CD4-positive, CD25-positive, alpha-beta regulatory T cell (primary cell): ENCODE measurements at regions not wholly inside any gene's neighbourhood (a gene's known extent, or its start where the extent isn't known, plus 50 kb on each side); places are given as distances from the start of the nearest gene placed in this dataset.
A peak's percentile ranks its signal among the peaks of the same experiment; 100 is the strongest.

ENCODE experiments used
- ATAC-seq, 2 donors: fragments of 150-1000 bp; cut with Tn5 transposase; one replicate each; pipeline ENCODE4 v1.10.0; 2021; ENCODE audit warnings: low read depth in 2 of 2, moderate number of reproducible peaks in 2 of 2, moderate library complexity in 1 of 2
- DNase-seq, 3 donors: peaks; one replicate each; pipeline versions ENCODE4 v3.0.0 to v3.0.0-alpha.2; 2012 to 2022; ENCODE audit warnings: mixed read lengths in 1 of 3
- H3K27ac ChIP-seq: one replicate; pipeline ENCODE4 v1.7.0; 2013; ENCODE audit warnings: mild to moderate bottlenecking, low read length; ENCODE audit not compliant: insufficient read depth, poor library complexity, severe bottlenecking
- H3K27me3 ChIP-seq: one replicate; pipeline ENCODE4 v1.7.0; 2013; ENCODE audit warnings: low read length; ENCODE audit not compliant: control insufficient read depth, insufficient read depth
- H3K36me3 ChIP-seq: one replicate; pipeline ENCODE4 v1.7.0; 2013; ENCODE audit warnings: mild to moderate bottlenecking, low read length, moderate library complexity; ENCODE audit not compliant: control insufficient read depth, insufficient read depth
- H3K4me1 ChIP-seq: 2 replicates; pipeline ENCODE4 v1.7.0; 2013; ENCODE audit warnings: mild to moderate bottlenecking, low read length; ENCODE audit not compliant: insufficient read depth, control insufficient read depth, poor library complexity, severe bottlenecking
- H3K4me3 ChIP-seq: one replicate; pipeline ENCODE4 v1.7.0; 2013; ENCODE audit warnings: low read depth, mild to moderate bottlenecking, low read length, moderate library complexity
- H3K9me3 ChIP-seq, 2 experiments: 1 replicate in 1 of 2; 2 replicates in 1 of 2; pipeline ENCODE4 v1.7.0; 2013; ENCODE audit warnings: low read length in 2 of 2, mild to moderate bottlenecking in 1 of 2, moderate library complexity in 1 of 2; ENCODE audit not compliant: control insufficient read depth in 2 of 2
- H3K27ac Mint-ChIP-seq, 3 donors: one replicate each; pipeline ENCODE4 v1.8.0; 2020 to 2022; ENCODE audit warnings: mild to moderate bottlenecking in 3 of 3, mixed read lengths in 3 of 3, moderate library complexity in 2 of 3
- H3K27me3 Mint-ChIP-seq: one replicate; pipeline ENCODE4 v1.8.0; 2022; ENCODE audit warnings: mild to moderate bottlenecking, mixed read lengths
- H3K36me3 Mint-ChIP-seq: one replicate; pipeline ENCODE4 v1.8.0; 2020; ENCODE audit warnings: mixed read lengths
- H3K4me1 Mint-ChIP-seq, 4 donors: one replicate each; pipeline ENCODE4 v1.8.0; 2020 to 2022; ENCODE audit warnings: mixed read lengths in 4 of 4, mild to moderate bottlenecking in 1 of 4
- H3K4me3 Mint-ChIP-seq, 4 donors: one replicate each; pipeline ENCODE4 v1.8.0; 2020 to 2022; ENCODE audit warnings: mild to moderate bottlenecking in 4 of 4, mixed read lengths in 4 of 4, moderate library complexity in 3 of 4
- H3K9me3 Mint-ChIP-seq, 7 donors: one replicate each; pipeline ENCODE4 v1.8.0; 2020 to 2022; ENCODE audit warnings: mixed read lengths in 7 of 7, mild to moderate bottlenecking in 3 of 7, moderate library complexity in 2 of 7

DNA sequence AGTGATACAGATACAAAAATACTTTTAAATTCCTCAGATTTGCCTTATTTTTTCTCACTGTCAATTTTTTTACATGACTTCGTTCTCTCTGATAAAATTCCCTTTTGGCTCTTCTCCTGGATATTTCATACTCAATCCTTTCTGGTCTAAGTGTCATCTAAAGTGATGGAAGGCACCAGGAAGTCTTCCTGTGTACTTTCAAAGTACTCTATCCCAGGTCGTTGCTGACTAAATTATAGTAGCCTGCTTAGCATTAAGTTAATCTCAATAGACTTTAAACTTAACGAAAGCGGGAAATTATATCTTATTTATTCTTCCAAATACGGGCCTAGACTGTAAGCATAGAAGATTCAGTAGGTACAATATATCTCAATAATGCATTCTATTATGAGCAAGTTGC is 67.8 kb downstream of the CASP12 start:
- H3K27me3 Mint-ChIP-seq: no peaks in the 10 kb centered on the region
- Histone ChIP-seq H3K4me1 (no peaks in the 10 kb centered on the region), H3K9me3 (no peaks in the 10 kb centered on the region), H3K4me3 (no peak overlapping the region), H3K27me3 (no peaks in the 10 kb centered on the region), H3K27ac (no peak overlapping the region), H3K36me3 (no peaks in the 10 kb centered on the region)
- peaks cover 0 to 3% (median 0%) of the 10 kb centered on the region in 7 donors for H3K9me3 Mint-ChIP-seq
- no peak overlapping the region for H3K27ac Mint-ChIP-seq
- no peaks in the 10 kb centered on the region for H3K36me3 Mint-ChIP-seq
- no peak overlapping the region for H3K4me3 Mint-ChIP-seq
- no peak for ATAC-seq
- peaks cover 0 to 13% (median 7%) of the 10 kb centered on the region in 4 donors for H3K4me1 Mint-ChIP-seq
- no peak for DNase-seq

DNA sequence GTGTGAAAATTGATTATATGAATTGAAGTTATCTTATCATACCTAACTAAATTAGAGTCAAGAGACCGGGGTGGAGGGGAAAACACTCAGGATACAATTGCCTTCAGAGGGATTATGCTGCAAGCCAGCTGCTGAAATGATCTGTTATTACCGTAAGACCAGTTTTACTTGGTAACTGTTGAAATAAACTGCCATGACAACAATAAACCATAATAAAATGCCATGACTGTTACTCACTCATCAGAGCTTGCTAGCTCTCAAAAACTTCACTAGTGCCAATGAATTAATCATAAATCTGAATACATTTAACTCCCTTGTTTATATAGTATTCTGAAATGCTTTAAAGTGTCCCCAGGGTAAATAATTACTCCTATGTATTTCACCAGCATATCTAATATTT is 68.2 kb downstream of the CASP12 start:
- no peak for DNase-seq
- H3K4me1 ChIP-seq: no peaks in the 10 kb centered on the region
- Mint-ChIP-seq H3K27me3 (no peaks in the 10 kb centered on the region), H3K4me3 (no peak overlapping the region), H3K36me3 (no peaks in the 10 kb centered on the region), H3K4me1 (peaks cover 0 to 13% (median 7%) of the 10 kb centered on the region in 4 donors), H3K9me3 (peaks cover 0 to 3% (median 0%) of the 10 kb centered on the region in 7 donors), H3K27ac (no peak overlapping the region)
- no peak overlapping the region for H3K27ac ChIP-seq
- H3K9me3 ChIP-seq: no peaks in the 10 kb centered on the region
- H3K36me3 ChIP-seq: no peaks in the 10 kb centered on the region
- no peak for ATAC-seq
- H3K27me3 ChIP-seq: no peaks in the 10 kb centered on the region
- H3K4me3 ChIP-seq: no peak overlapping the region

DNA sequence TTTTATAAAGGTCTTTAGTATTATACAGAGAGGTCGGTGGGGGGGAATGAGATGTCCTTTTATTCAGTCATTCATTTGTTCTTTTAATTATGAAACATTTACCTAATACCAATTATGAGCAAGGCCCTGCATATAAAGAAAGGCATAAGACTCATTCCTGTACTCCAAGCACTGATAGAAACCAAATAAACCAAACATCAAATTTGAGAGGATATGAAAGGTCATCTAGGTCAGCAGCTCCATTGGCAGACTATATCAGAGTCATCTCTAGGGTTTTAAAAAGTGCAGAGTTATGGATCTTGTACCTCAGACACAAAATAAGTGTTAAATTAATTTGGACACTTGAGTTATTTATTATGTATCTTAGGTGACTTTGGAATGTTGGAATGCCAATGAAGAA is 71.5 kb downstream of the CASP12 start:
- Histone ChIP-seq H3K9me3 (no peaks in the 10 kb centered on the region), H3K27ac (no peak overlapping the region), H3K4me1 (no peaks in the 10 kb centered on the region), H3K4me3 (no peak overlapping the region), H3K36me3 (no peaks in the 10 kb centered on the region), H3K27me3 (no peaks in the 10 kb centered on the region)
- Mint-ChIP-seq H3K27ac (no peak overlapping the region), H3K9me3 (peaks cover 0 to 3% (median 0%) of the 10 kb centered on the region in 7 donors), H3K36me3 (no peaks in the 10 kb centered on the region), H3K4me3 (no peak overlapping the region), H3K4me1 (peaks cover 0 to 15% (median 9%) of the 10 kb centered on the region in 4 donors), H3K27me3 (no peaks in the 10 kb centered on the region)
- no peak for DNase-seq
- ATAC-seq: no peak

DNA sequence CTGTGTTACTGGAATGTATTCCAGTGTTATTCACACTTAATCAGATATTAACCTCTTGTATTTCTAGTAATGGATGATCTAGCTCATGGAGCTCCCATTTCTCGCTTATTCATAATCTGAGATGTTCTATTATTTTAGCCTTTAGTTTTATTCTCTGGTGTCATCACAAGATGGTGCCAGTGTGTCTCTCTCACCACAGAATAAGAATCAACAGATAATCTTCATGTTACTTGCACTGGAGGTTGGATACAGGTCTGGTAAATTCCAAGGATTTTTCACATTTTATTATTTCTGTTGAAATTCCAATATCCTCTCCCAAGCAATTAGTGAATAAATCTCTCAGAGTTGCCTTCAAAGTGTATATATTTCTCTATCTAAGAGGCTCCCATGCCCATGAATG is 74.6 kb downstream of the CASP12 start:
- H3K4me1 ChIP-seq: no peaks in the 10 kb centered on the region
- DNase-seq (peak in 1 of 3 donors; percentile 17), ATAC-seq (no peak)
- H3K36me3 ChIP-seq: no peaks in the 10 kb centered on the region
- H3K4me1 Mint-ChIP-seq: peaks cover 0 to 17% (median 11%) of the 10 kb centered on the region in 4 donors
- H3K36me3 Mint-ChIP-seq: no peaks in the 10 kb centered on the region
- peaks cover 0 to 1% (median 0%) of the 10 kb centered on the region in 7 donors for H3K9me3 Mint-ChIP-seq
- H3K27me3 Mint-ChIP-seq: no peaks in the 10 kb centered on the region
- H3K27ac Mint-ChIP-seq: no peak overlapping the region
- no peaks in the 10 kb centered on the region for H3K9me3 ChIP-seq
- H3K27ac ChIP-seq: no peak overlapping the region
- no peaks in the 10 kb centered on the region for H3K27me3 ChIP-seq
- no peak overlapping the region for H3K4me3 Mint-ChIP-seq
- H3K4me3 ChIP-seq: no peak overlapping the region

DNA sequence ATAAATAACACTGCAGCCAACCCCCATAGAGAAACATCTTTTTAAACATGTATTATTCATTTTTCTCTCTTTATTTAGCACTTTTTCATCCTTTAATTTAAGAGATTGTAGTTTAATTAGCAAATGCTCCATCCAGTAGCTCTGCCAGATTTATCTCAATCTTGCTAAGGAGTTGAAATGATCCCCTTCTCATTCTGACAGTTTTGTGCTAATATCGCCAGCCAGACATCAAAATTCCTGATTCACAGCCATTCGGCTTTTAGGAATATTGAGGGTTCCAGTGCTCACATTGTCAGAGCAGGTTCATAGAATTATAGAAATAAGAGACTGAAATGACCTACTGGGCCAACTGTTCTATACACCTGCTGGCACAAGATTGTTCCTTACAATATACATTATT is 77.8 kb downstream of the CASP12 start:
- no peak overlapping the region for H3K27ac ChIP-seq
- H3K27me3 ChIP-seq: no peaks in the 10 kb centered on the region
- Mint-ChIP-seq H3K9me3 (peaks cover 0 to 4% (median 0%) of the 10 kb centered on the region in 7 donors), H3K27me3 (no peaks in the 10 kb centered on the region), H3K36me3 (no peaks in the 10 kb centered on the region), H3K27ac (no peak overlapping the region), H3K4me1 (peaks cover 0 to 16% (median 6%) of the 10 kb centered on the region in 4 donors), H3K4me3 (no peak overlapping the region)
- H3K4me1 ChIP-seq: no peaks in the 10 kb centered on the region
- H3K36me3 ChIP-seq: no peaks in the 10 kb centered on the region
- ATAC-seq (no peak), DNase-seq (no peak)
- H3K9me3 ChIP-seq: no peaks in the 10 kb centered on the region
- H3K4me3 ChIP-seq: no peak overlapping the region

DNA sequence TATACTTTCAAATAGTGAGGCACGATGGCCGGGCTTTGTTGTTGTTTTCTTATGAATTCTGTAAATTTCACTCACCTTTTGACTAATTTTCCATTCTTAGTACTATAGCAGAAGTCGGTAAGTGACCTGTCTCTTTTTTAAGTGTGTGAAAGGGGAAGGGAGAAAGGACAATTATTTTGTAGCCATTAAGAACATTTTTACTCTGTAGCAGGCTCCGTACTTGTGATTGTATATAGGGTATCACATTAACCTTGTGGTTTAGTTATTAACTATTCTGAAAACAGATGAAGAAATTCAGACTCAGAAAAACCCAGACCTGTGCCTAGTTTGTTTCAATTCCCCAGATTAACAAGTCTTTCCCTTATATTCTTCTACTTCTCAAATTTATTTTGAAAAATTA is 78.7 kb downstream of the CASP12 start:
- Mint-ChIP-seq H3K4me1 (peaks cover 0 to 16% (median 6%) of the 10 kb centered on the region in 4 donors), H3K4me3 (no peak overlapping the region), H3K36me3 (no peaks in the 10 kb centered on the region), H3K9me3 (peaks cover 0 to 4% (median 0%) of the 10 kb centered on the region in 7 donors), H3K27me3 (no peaks in the 10 kb centered on the region), H3K27ac (no peak overlapping the region)
- Histone ChIP-seq H3K4me1 (no peaks in the 10 kb centered on the region), H3K4me3 (no peak overlapping the region), H3K27me3 (no peaks in the 10 kb centered on the region), H3K27ac (no peak overlapping the region), H3K9me3 (no peaks in the 10 kb centered on the region), H3K36me3 (no peaks in the 10 kb centered on the region)
- ATAC-seq (no peak), DNase-seq (no peak)

DNA sequence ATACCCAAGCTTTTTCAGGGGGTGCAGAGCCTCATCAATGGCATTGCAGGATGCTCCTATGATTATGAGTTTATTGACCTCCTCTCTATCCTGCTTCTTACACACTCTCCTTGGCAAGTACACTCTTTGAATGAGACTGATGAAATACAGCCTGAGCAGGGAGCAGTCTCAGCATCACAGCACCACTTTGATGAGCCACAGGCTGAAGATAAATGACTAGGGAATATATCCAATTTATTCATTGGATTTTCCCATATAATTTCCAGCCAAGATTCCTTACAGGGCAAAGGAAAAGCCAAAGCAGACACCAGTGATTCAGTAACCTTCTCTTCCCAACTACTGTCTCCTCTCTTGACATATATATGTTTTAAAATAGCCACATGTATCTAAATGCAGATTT is 79.2 kb downstream of the CASP12 start:
- Mint-ChIP-seq H3K36me3 (no peaks in the 10 kb centered on the region), H3K4me3 (no peak overlapping the region), H3K27me3 (no peaks in the 10 kb centered on the region), H3K27ac (no peak overlapping the region), H3K9me3 (peaks cover 0 to 4% (median 0%) of the 10 kb centered on the region in 7 donors), H3K4me1 (peaks cover 0 to 12% (median 6%) of the 10 kb centered on the region in 4 donors)
- H3K4me3 ChIP-seq: no peak overlapping the region
- H3K9me3 ChIP-seq: no peaks in the 10 kb centered on the region
- no peak overlapping the region for H3K27ac ChIP-seq
- no peak for ATAC-seq
- H3K27me3 ChIP-seq: no peaks in the 10 kb centered on the region
- no peaks in the 10 kb centered on the region for H3K4me1 ChIP-seq
- H3K36me3 ChIP-seq: no peaks in the 10 kb centered on the region
- DNase-seq: no peak

DNA sequence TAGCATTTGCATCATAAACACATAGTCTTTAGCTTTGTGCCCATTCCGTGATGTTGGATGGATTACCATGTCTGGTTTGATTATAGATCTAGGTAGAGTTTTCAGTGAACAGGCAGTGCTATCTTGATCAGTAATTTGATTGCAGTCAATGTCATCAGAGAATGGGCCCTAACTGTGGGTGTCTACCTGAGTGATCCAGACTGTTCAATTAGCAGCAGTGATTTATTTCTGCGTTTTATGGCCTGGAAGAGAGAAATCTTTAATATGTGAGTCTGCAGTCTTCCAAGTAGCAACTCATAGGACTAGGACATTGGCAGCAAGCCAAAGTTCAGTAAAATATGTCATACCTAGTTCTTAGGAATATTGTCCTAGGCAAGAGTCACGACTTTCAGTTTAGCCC is 80.3 kb downstream of the CASP12 start:
- no peaks in the 10 kb centered on the region for H3K36me3 ChIP-seq
- no peaks in the 10 kb centered on the region for H3K9me3 ChIP-seq
- DNase-seq (no peak), ATAC-seq (no peak)
- no peaks in the 10 kb centered on the region for H3K4me1 ChIP-seq
- H3K27me3 ChIP-seq: no peaks in the 10 kb centered on the region
- H3K4me3 ChIP-seq: no peak overlapping the region
- no peak overlapping the region for H3K27ac Mint-ChIP-seq
- H3K4me1 Mint-ChIP-seq: peaks cover 0 to 8% (median 3%) of the 10 kb centered on the region in 4 donors
- H3K27me3 Mint-ChIP-seq: no peaks in the 10 kb centered on the region
- H3K9me3 Mint-ChIP-seq: peaks cover 0 to 4% (median 1%) of the 10 kb centered on the region in 7 donors
- H3K36me3 Mint-ChIP-seq: no peaks in the 10 kb centered on the region
- no peak overlapping the region for H3K4me3 Mint-ChIP-seq
- H3K27ac ChIP-seq: no peak overlapping the region
